SK-N-MC (cell line): ENCODE measurements at regions not wholly inside any gene's neighbourhood (a gene's known extent, or its start where the extent isn't known, plus 50 kb on each side); places are given as distances from the start of the nearest gene placed in this dataset.

Experiments used
- EZH2 ChIP-seq: fragments of 200-600 bp; sonication (generic); IDR thresholded peaks from one replicate; pipeline ENCODE4 v1.6.1; 2017; ENCODE audit warnings: antibody characterized with exemption
- FOXP2 ChIP-seq: optimal IDR thresholded peaks from 2 replicates; pipeline ENCODE3; 2011; ENCODE audit warnings: mild to moderate bottlenecking, moderate library complexity; ENCODE audit not compliant: insufficient read depth; ENCODE audit errors: extremely low read length, control extremely low read depth
- POLR2AphosphoS5 ChIP-seq: IDR thresholded peaks from 2 replicates; pipeline ENCODE4 v1.6.1; 2012; ENCODE audit warnings: mild to moderate bottlenecking, low read depth, low read length, borderline replicate concordance

DNA sequence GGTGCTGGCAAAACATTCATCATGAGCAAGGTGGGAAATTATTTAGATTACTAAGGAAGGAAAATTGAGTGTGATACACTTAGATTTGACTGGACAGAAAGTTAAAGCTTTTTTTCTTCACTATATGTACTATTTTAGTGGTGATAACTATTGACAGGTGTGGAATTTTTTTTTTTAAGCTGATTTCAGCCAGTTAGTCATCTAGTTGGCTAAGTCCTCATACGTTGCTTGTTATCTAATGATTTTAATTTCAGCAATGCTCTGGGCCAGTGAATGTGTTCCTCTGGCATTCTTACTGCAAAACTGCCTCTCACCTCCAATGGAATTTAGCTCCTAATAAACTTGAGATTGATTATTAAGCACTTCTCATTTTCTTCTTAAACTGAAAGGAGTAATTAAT lies 1223.2 kb upstream of the ACVR2A start:
- no peak for TF ChIP-seq EZH2
- no peak for TF ChIP-seq POLR2AphosphoS5
- no peak for TF ChIP-seq FOXP2
